ENCODE measurements at regions not wholly inside any gene's neighbourhood (a gene's known extent, or its start where the extent isn't known, plus 50 kb on each side); places are given as distances from the start of the nearest gene placed in this dataset.

DNA sequence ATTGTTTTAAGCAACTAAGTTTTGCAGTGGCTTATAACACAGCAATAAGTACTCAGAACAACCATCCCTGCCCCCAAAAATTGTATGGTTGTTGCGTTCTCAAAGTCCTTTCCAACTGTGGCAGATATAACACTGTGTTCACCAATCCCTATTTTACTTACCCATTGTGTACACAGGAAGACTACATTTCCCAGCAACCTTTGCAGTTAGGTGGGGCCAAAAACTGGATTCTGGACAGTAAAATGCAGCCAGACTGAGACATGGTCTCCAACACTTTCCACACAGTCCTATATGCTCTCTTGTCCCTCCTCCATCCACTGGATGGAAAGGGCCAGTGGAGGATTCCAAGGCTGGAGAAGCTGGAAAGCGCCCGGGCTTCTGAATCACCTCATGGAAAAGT is 523.6 kb downstream of the BCOR start:
- Histone ChIP-seq H4K20me1 (ENCODE audit: low read depth, low read length) (no peaks in the 10 kb centered on the region), H3K9ac (ENCODE audit: low read length) (no peak overlapping the region), H3K9me2 (replicated peaks; ENCODE audit: insufficient read depth, low read length) (no peaks in the 10 kb centered on the region), H3K9me3 (ENCODE audit: insufficient read depth, low read length) (no peaks in the 10 kb centered on the region), H3K4me3 (ENCODE audit: insufficient read depth, low read length, poor library complexity, severe bottlenecking) (no peak overlapping the region), H3K27ac (ENCODE audit: low read depth, low read length) (no peak overlapping the region), H3K36me3 (ENCODE audit: low read length) (no peaks in the 10 kb centered on the region), H3K4me2 (ENCODE audit: low read depth, low read length, poor library complexity, severe bottlenecking) (no peak overlapping the region), H3K79me2 (ENCODE audit: insufficient read depth, low read length) (no peaks in the 10 kb centered on the region), H3K27me3 (ENCODE audit: low read length) (no peaks in the 10 kb centered on the region), H3F3A (ENCODE audit: insufficient read depth) (no peaks in the 10 kb centered on the region), H2AFZ (ENCODE audit: low read depth, low read length, severe bottlenecking) (no peak overlapping the region)
- TF ChIP-seq, protein P1, sequence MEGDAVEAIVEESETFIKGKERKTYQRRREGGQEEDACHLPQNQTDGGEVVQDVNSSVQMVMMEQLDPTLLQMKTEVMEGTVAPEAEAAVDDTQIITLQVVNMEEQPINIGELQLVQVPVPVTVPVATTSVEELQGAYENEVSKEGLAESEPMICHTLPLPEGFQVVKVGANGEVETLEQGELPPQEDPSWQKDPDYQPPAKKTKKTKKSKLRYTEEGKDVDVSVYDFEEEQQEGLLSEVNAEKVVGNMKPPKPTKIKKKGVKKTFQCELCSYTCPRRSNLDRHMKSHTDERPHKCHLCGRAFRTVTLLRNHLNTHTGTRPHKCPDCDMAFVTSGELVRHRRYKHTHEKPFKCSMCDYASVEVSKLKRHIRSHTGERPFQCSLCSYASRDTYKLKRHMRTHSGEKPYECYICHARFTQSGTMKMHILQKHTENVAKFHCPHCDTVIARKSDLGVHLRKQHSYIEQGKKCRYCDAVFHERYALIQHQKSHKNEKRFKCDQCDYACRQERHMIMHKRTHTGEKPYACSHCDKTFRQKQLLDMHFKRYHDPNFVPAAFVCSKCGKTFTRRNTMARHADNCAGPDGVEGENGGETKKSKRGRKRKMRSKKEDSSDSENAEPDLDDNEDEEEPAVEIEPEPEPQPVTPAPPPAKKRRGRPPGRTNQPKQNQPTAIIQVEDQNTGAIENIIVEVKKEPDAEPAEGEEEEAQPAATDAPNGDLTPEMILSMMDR (IDR thresholded peaks at IDR 0.05; ENCODE audit: insufficient read depth, low read length, poor library complexity, severe bottlenecking): no peak
- TF ChIP-seq EZH2phosphoT487 (conservative IDR thresholded peaks at IDR 0.05; ENCODE audit: low read length): no peak

DNA sequence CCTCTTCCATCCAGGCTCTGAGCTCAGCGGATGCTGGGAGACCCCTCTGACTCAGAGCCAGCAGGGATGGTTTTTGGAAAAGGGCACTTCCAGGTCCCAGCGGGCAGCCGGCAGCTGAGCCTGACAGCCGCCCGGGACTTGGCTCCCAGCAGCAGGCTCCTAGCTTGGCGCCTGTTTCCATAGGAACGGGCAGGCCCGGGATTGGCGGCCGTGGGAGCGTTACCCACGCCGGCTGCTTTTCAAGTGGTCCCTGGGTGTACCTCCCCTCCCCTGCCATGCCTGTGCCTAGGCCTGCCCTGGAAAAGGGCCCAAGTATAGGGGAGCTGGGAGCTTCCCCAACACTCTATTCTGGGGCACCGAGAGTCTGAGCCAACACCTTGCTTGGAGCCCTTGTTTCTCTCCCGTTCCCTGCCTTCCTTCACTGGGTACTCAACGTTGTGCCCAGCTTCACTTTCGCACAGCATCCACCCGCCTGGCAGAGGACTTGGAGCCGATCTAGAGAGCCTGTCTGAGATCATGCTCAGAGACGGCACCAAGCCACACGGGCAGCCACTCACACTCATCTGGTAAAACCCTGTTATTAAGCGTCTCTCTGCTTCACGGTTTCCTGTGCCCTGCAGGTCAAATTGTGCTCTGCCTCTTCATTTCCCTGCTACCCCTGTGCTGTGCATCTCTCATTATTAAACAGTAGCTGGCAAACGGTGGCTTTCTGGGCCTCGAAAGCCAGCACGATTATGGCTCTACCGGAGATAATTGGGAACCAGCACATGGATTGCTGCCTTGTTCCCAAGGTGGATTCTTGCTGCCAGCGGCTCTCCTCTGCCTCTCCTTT is 521.5 kb downstream of the BCOR start:
- Histone ChIP-seq H3K27ac (ENCODE audit: low read depth, low read length) (no peak overlapping the region), H2AFZ (ENCODE audit: low read depth, low read length, severe bottlenecking) (no peak overlapping the region), H3K79me2 (ENCODE audit: insufficient read depth, low read length) (no peaks in the 10 kb centered on the region), H3K27me3 (ENCODE audit: low read length) (no peaks in the 10 kb centered on the region), H3K4me3 (ENCODE audit: insufficient read depth, low read length, poor library complexity, severe bottlenecking) (no peak overlapping the region), H3F3A (ENCODE audit: insufficient read depth) (no peaks in the 10 kb centered on the region), H3K9me3 (ENCODE audit: insufficient read depth, low read length) (no peaks in the 10 kb centered on the region), H3K9me2 (replicated peaks; ENCODE audit: insufficient read depth, low read length) (no peaks in the 10 kb centered on the region), H4K20me1 (ENCODE audit: low read depth, low read length) (no peaks in the 10 kb centered on the region), H3K36me3 (ENCODE audit: low read length) (no peaks in the 10 kb centered on the region), H3K4me2 (ENCODE audit: low read depth, low read length, poor library complexity, severe bottlenecking) (no peak overlapping the region), H3K9ac (ENCODE audit: low read length) (no peak overlapping the region)
- no peak for TF ChIP-seq EZH2phosphoT487 (conservative IDR thresholded peaks at IDR 0.05; ENCODE audit: low read length)
- TF ChIP-seq, protein P1 (IDR thresholded peaks at IDR 0.05; ENCODE audit: insufficient read depth, low read length, poor library complexity, severe bottlenecking): no peak

DNA sequence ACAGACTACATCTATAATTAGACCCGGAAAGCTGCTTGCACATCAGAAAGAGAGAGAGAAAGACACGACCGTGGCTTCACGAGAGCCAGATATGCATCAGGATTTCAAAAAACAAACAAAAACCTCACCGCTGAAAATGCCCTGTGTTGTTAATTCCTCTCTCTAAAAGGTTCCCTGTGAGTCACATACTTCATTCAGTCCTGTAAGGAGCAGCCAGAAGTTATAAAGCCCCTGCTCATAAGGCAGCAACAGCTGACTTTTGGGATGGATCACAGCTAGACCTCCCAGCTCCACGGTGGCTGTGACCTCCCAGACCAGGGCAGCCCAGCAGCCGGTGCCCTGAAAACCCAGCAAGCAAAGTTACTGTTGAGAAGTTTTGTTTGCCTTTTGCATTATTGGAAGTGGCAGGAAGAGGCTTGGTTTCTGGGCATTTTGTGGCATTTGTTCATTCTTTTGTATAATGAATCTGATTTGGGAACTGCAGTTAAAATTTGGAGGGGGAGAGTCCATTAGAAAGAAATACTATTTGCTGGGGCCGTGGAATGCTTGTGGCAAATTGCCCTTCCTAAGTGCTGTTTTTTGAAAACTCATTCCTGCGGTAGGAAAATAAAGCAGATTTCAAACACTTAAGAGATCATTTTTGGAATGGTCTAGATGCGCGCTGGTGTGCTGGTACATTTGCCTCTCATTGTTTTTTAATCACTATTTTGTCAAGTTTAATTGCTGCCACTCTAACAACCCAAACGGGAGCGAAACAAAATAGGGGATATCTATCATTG is 520.4 kb downstream of the BCOR start:
- Histone ChIP-seq H3K9me2 (replicated peaks; ENCODE audit: insufficient read depth, low read length) (no peaks in the 10 kb centered on the region), H3K9me3 (ENCODE audit: insufficient read depth, low read length) (no peaks in the 10 kb centered on the region), H3K27ac (ENCODE audit: low read depth, low read length) (no peak overlapping the region), H3K4me2 (ENCODE audit: low read depth, low read length, poor library complexity, severe bottlenecking) (no peak overlapping the region), H3K79me2 (ENCODE audit: insufficient read depth, low read length) (no peaks in the 10 kb centered on the region), H2AFZ (ENCODE audit: low read depth, low read length, severe bottlenecking) (no peak overlapping the region), H3K9ac (ENCODE audit: low read length) (no peak overlapping the region), H3K27me3 (ENCODE audit: low read length) (no peaks in the 10 kb centered on the region), H3K4me3 (ENCODE audit: insufficient read depth, low read length, poor library complexity, severe bottlenecking) (no peak overlapping the region), H3F3A (ENCODE audit: insufficient read depth) (no peaks in the 10 kb centered on the region), H4K20me1 (ENCODE audit: low read depth, low read length) (no peaks in the 10 kb centered on the region), H3K36me3 (ENCODE audit: low read length) (no peaks in the 10 kb centered on the region)
- no peak for TF ChIP-seq EZH2phosphoT487 (conservative IDR thresholded peaks at IDR 0.05; ENCODE audit: low read length)
- TF ChIP-seq, protein P1 (IDR thresholded peaks at IDR 0.05; ENCODE audit: insufficient read depth, low read length, poor library complexity, severe bottlenecking): no peak
